HG02852 (cell line): ENCODE measurements at regions not wholly inside any gene's neighbourhood (a gene's known extent, or its start where the extent isn't known, plus 50 kb on each side); places are given as distances from the start of the nearest gene placed in this dataset.

Experiments
- ATAC-seq: cut with Tn5 transposase; IDR thresholded peaks from one replicate; pipeline ENCODE4 v1.9.1; 2021; ENCODE audit warnings: mild to moderate bottlenecking, moderate library complexity; ENCODE audit not compliant: unreplicated experiment

DNA sequence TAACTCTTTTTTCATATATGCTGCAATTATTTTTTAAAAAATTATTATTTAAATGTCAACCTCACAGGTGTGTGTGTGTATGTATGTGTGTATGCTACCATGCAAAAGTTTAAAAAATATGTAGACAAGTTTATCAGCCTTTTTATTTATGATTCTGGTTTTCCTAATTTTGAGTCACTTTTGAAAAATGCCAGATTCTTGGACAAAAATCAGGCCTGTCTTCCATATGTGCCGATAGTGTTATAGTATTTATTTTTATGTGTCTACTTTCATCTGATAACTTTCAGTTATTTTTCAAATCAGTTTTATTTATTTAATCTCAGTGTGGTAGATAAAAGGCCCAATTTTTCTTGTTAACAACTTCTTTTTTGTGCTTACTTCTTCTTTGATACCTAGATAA is 176.2 kb downstream of the RDH14 start:
- no peak for ATAC-seq

- no peak for ATAC-seq
Observed at GRCh38 chr2:18381386-18381785, 179.1 kb downstream of the RDH14 start.

DNA sequence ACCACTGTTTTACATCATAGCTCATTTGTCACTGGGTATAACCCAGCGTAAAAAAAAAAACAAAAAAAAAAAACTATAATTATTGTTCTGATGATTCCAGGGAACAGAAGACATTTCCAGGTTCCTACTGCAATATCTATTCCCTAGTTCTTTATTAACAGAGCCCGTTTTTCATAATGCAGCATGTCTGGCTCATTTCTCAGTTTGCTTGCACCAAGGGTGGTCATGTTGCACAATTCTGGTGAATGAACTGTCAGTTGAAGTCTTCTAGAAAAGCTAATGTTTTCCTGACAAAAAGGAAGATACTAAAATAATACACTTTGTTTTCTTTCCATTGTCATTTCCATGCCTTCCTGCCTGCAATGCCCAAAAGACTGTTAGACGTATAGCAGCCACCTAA is 180.1 kb downstream of the RDH14 start:
- no peak for ATAC-seq

- ATAC-seq = no peak
Observed at GRCh38 chr2:18379870-18380269, 180.6 kb downstream of the RDH14 start.

DNA sequence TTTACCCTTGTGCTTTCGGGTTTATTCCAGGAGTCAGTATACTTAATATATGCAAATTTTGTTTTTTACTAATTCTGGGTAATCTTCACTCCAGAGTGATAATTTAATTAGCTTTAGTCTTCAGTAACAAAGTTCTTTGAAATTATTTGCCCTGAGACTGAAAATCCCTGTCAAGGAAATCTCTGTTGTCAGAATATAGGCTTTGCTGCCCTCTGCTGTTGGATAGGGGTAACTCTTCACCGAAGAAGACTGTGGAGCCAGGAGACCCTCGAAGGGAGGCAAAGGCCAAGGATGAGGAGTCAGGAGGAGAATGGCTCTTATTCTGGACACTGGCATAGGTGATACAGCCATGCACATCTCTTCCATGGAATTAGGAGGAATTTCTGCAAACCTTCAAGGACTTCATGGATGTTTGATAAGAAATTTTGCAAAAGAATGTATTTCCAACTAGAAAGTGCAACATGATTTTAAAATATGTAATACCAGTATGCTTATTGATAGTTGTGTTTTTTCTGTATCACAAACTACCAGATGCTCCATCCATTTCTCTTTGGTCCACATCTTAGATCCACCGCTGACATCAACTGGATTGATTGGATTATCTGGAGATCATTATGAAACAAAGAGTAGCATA is 182.3 kb downstream of the RDH14 start:
- peak; percentile 82 for ATAC-seq

DNA sequence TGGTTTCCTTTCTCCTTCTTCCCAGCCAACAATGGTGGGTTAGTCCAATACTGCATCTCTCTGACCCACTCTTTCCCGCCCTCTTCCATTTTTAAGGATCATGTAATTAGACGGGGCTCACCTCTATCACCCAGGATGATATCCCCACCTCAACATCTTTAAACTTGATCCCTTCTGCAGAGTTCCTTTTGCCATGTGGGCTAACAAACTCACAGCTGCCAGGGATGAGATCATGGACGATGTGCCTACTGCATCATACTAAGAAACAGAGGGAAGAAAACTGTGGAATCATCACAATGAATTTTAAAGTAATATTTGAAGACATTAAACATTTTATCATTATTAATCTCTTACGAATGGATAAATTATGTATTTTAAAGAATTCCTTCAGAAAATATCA is 183.5 kb downstream of the RDH14 start:
- ATAC-seq = no peak

- no peak for ATAC-seq
Observed at GRCh38 chr2:18373664-18374063, 186.8 kb downstream of the RDH14 start.

DNA sequence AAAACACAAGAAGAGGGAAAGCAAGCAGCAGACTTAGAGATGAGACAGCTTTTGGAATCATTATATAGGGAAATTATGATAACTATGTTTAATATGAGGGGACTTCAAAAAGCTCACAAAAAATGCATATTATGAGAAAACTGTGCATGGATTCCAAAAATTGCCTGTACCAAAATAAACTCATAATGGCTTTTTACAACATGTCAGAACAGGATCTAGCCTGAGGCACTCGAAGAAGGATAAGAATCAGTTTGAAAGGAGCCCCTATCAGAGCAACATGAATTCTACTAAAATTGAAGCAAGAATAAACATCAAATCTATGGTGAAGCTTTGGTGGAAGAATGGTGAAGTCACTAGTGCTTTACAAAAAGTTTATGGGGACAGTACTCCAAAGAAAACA is 187.4 kb downstream of the RDH14 start:
- no peak for ATAC-seq

- ATAC-seq = no peak
Observed at GRCh38 chr2:18372641-18373040, 187.8 kb downstream of the RDH14 start.

DNA sequence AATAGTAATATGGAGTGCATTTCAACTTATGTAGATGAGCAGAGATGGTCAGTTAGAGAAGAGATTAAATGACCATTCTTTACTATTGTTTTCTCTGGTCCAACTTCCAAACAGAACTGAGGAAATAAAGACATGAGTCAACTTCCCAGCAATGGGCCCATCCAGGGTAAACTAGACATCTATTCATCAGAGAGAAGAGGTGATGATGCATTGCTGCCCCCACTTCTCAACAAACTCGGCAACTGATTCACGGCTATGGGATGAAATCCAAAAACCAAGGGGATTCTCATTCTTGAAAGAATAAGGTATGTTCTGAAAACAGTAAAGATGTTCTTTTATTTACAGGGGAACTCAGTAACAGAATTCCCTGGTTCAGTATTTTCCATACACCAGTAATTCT is 190.7 kb downstream of the RDH14 start:
- no peak for ATAC-seq

- ATAC-seq = no peak
Observed at GRCh38 chr2:18368008-18368407, 192.4 kb downstream of the RDH14 start.

GRCh38 chr2:18365342-18365741 is 195.1 kb downstream of the RDH14 start:
- no peak for ATAC-seq

- no peak for ATAC-seq
Observed at GRCh38 chr2:18363348-18363747, 197.1 kb downstream of the RDH14 start.

DNA sequence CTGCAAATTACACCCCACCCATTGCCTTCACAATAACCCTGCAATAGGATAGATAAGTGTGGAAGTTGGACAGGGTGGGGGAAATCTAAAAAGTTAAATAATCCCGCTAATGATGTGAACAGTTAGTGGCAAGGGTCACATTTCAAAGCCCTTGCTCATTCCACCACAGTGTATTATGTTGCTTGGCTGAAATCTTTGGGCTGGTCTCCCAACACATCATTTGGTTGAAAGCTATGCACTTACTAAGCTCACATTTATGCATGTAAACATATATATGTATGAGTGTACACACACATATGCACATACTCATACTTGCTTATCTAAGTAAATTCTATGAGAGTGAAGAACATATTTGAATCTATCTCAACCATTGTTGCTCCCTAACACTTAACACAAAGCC is 197.8 kb downstream of the RDH14 start:
- ATAC-seq = no peak

GRCh38 chr2:18357537-18357936 is 202.9 kb downstream of the RDH14 start:
- no peak for ATAC-seq

DNA sequence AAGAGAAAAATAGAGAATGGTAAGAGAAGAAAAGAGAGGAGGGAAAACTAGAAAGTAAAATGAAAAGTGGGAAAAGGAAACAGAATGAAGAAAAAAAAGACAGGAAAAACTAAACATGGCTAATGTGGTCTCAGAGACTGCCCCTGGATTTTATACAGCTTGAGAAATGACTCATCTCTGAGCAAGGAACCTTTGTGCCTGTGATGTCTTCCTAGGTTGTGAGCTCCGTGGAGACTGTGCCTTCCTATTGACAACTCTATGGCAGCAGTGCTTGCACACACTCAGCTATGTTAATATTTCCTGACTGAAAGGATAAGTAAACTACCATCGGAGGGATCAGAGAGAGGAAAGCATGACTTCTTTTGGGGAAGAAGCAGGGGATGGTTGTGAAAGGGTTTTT is 203.8 kb downstream of the RDH14 start:
- no peak for ATAC-seq

DNA sequence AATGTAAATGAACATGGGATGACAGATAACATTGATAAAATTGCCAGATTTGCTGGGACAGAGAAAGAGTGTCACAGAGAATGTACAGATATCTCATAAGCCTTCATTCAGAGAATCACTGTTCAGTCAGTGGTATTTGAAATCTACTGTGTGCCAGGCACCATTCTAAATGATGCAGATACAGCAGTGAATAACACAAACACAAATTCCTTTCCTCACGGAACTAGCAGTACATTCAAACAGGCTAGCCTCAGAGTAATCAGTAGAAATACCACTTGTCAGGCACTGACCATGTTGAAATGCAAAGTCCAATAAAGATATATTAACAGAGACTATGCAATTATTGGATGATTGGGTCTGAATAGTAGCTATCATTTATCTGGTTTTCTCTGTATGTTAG is 211.0 kb downstream of the RDH14 start:
- no peak for ATAC-seq

GRCh38 chr2:18346874-18347273 is 213.6 kb downstream of the RDH14 start:
- no peak for ATAC-seq

DNA sequence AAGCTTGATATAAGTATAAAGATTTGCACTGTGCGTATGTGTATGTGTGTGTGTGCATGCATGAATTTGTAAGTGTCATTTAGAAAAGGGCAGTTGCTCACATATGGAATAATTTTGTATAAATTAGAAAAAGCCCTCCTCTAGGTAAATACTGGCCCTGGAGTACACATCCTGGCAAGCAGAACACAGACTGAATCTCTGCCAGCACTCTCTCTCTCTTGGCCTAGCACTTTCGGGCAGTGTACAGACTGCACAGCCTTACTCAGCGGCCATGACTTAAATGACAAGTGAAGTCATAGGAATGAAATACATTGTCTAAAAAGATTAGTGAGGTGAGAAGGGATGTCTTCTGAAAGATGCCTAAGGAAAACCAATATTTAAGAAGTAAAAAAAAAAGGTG is 214.1 kb downstream of the RDH14 start:
- ATAC-seq = no peak

DNA sequence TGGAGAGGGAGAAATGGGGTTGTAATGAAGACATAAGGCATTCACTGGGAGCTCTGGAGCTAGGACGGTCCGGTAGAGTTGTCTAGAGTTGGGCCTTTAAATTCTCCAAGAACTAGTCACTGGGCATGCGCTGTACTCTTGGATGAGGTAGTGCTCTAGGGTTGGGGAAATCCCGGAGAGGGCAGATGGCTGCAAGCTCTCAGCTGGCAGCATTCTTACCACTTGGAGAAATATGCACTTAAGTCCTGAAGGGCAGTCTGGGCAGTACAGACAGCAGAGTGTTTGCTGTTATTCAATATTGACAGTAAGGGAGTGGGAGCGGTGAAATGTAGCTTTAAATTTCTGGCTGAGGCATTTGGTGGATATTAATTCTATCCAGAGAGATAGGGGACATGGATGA is 214.6 kb downstream of the RDH14 start:
- no peak for ATAC-seq

- no peak for ATAC-seq
Observed at GRCh38 chr2:18342901-18343300, 217.6 kb downstream of the RDH14 start.

- ATAC-seq = no peak
Observed at GRCh38 chr2:18339326-18339725, 221.1 kb downstream of the RDH14 start.

DNA sequence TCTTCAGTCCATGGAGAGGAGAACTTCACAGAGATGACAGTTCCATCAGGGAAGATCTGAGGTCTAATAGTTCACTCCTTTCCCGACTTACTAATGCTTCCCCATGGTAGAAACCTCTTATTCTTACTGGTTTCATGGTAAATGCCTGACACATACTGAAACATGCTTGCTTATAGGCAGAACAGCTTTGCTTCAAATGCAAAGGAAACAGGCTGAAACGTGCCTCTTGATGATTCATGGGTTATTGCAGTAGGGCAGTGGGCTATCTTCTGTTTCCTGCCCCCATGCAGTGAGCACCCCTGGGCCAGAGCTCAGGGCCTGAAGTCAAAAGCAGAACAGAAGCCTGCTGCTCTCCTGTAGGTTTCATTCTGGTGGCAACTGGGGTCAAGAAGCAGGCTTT is 223.5 kb downstream of the RDH14 start:
- no peak for ATAC-seq

DNA sequence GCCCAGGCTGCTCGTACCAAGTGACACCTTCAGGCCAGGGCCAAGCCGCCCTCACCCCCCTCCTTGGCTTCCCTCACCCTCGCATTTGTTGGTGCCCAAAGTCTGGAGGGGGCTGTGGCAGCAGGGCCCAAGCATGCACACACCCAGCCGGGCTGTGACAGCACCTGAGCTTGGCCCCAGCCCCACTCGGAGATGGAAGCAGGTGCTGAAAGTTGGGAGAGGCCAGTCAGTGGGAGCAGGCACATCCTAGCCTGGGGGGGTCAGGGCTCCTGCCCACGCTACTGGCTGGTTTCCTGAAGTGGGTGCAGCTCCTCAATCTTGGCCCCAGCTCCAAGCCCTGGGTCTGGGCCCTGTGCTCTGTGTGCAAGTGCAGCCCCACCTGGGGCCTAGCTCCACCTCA is 228.0 kb downstream of the RDH14 start:
- ATAC-seq = no peak
